ENCODE measurements at regions not wholly inside any gene's neighbourhood (a gene's known extent, or its start where the extent isn't known, plus 50 kb on each side); places are given as distances from the start of the nearest gene placed in this dataset.

- DNase-seq (ENCODE audit: extremely low spot score): no peak
- TF ChIP-seq ARNT (IDR thresholded peaks at IDR 0.05) (no peak), FOXA1 (IDR thresholded peaks at IDR 0.05) (no peak), BHLHE40 (IDR thresholded peaks at IDR 0.05; ENCODE audit: borderline replicate concordance) (no peak), TARDBP (IDR thresholded peaks at IDR 0.05) (no peak), SUZ12 (IDR thresholded peaks at IDR 0.05) (no peak)
- CTCF ChIA-PET: no interaction called here
- POLR2A ChIA-PET: no interaction called here
These were observed 164.8 kb downstream of the VEGFC start for GRCh38 chr4:176627916-176628315.

- no peak for DNase-seq (ENCODE audit: extremely low spot score)
- CTCF ChIA-PET: interaction anchor here (0.8 kb wide), 1 partner anchor 416 kb away, joined by 7 read pairs; no protein-coding TSS in a partner anchor
- TF ChIP-seq NFRKB (IDR thresholded peaks at IDR 0.05) (no peak), TARDBP (IDR thresholded peaks at IDR 0.05) (no peak), ARNT (IDR thresholded peaks at IDR 0.05) (no peak), SUZ12 (IDR thresholded peaks at IDR 0.05) (no peak), FOXK2 (IDR thresholded peaks at IDR 0.05) (no peak), CTBP1 (IDR thresholded peaks at IDR 0.05; ENCODE audit: borderline replicate concordance) (no peak), SP1 (IDR thresholded peaks at IDR 0.05) (no peak), HDGF (IDR thresholded peaks at IDR 0.05; ENCODE audit: borderline replicate concordance) (no peak), FOXA1 (IDR thresholded peaks at IDR 0.05) (no peak), FOXM1 (IDR thresholded peaks at IDR 0.05; ENCODE audit: borderline replicate concordance) (no peak), L3MBTL2 (conservative IDR thresholded peaks at IDR 0.05) (no peak), ZNF384 (IDR thresholded peaks at IDR 0.05) (no peak), ELF4 (IDR thresholded peaks at IDR 0.05) (no peak)
- POLR2A ChIA-PET: no interaction called here
These were observed 161.1 kb downstream of the VEGFC start for GRCh38 chr4:176631611-176632010.

Measured in HEK293T (cell line).